ENCODE measurements at regions not wholly inside any gene's neighbourhood (a gene's known extent, or its start where the extent isn't known, plus 50 kb on each side); places are given as distances from the start of the nearest gene placed in this dataset.
"Not testable (repeated sequence)": the region's sequence is repeated elsewhere in the genome, so short reads cannot be mapped to it uniquely, and the experiment has no call there.

- DNase-seq = no peak
These were observed 52.0 kb downstream of the ZC3H11B start for GRCh38 chr1:219560856-219561255.

- no peak for DNase-seq
These were observed 53.0 kb downstream of the ZC3H11B start for GRCh38 chr1:219559899-219560298.

- DNase-seq = no peak
These were observed 57.1 kb downstream of the ZC3H11B start for GRCh38 chr1:219555806-219556205.

- DNase-seq = no peak
These were observed 57.7 kb downstream of the ZC3H11B start for GRCh38 chr1:219555031-219555692.

GRCh38 chr1:219553934-219554502 lies 58.9 kb downstream of the ZC3H11B start:
- DNase-seq = no peak

GRCh38 chr1:219550201-219550600 lies 62.7 kb downstream of the ZC3H11B start:
- DNase-seq = no peak

GRCh38 chr1:219549215-219549614 lies 63.7 kb downstream of the ZC3H11B start:
- no peak for DNase-seq

- DNase-seq = no peak
These were observed 64.5 kb downstream of the ZC3H11B start for GRCh38 chr1:219548386-219548785.

GRCh38 chr1:219545756-219546155 lies 67.1 kb downstream of the ZC3H11B start:
- not testable (repeated sequence) for DNase-seq

- no peak for DNase-seq
These were observed 68.6 kb downstream of the ZC3H11B start for GRCh38 chr1:219544163-219544846.

GRCh38 chr1:219542828-219543518 lies 69.9 kb downstream of the ZC3H11B start:
- DNase-seq = no peak

GRCh38 chr1:219541946-219542345 lies 71.0 kb downstream of the ZC3H11B start:
- no peak for DNase-seq

GRCh38 chr1:219539645-219540254 lies 73.2 kb downstream of the ZC3H11B start:
- no peak for DNase-seq

GRCh38 chr1:219538886-219539285 lies 74.0 kb downstream of the ZC3H11B start:
- DNase-seq = no peak

GRCh38 chr1:219537223-219537631 lies 75.7 kb downstream of the ZC3H11B start:
- no peak for DNase-seq

- DNase-seq = no peak
These were observed 76.9 kb downstream of the ZC3H11B start for GRCh38 chr1:219536038-219536437.

- no peak for DNase-seq
These were observed 77.9 kb downstream of the ZC3H11B start for GRCh38 chr1:219534991-219535390.

GRCh38 chr1:219533280-219533679 lies 79.6 kb downstream of the ZC3H11B start:
- no peak for DNase-seq

GRCh38 chr1:219529116-219529515 lies 83.8 kb downstream of the ZC3H11B start:
- DNase-seq = no peak

GRCh38 chr1:219528633-219529032 lies 84.3 kb downstream of the ZC3H11B start:
- DNase-seq = no peak

- no peak for DNase-seq
These were observed 84.9 kb downstream of the ZC3H11B start for GRCh38 chr1:219527994-219528393.

- DNase-seq = no peak
These were observed 86.8 kb downstream of the ZC3H11B start for GRCh38 chr1:219526074-219526473.

GRCh38 chr1:219523411-219523810 lies 89.5 kb downstream of the ZC3H11B start:
- no peak for DNase-seq

Data from NCI-H1048 (cell line).